GM21786 (cell line): ENCODE measurements at regions not wholly inside any gene's neighbourhood (a gene's known extent, or its start where the extent isn't known, plus 50 kb on each side); places are given as distances from the start of the nearest gene placed in this dataset.

ENCODE experiments used
- ATAC-seq: cut with Tn5 transposase; IDR thresholded peaks from one replicate; pipeline ENCODE4 v1.9.1; 2021; ENCODE audit not compliant: unreplicated experiment

DNA sequence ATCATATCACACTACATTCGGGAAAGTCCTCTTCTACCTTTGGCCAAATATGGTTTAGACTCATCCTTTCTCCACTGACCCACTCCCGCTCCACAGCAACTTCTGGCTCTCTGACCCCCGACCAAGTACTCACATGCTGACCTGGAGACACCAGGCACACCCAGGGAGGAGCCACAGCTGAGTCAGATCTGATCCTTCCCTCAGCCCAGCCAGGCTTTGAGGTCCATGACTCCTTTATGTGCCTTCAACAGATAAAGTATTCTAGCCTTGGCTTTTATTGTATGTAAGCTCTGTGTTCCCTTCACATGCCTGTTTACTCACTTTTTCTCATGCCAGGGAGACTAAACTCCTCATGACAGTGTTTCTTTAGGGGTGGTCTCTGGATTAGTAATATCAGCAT is 166.9 kb upstream of the UMPS start:
- no peak for ATAC-seq

DNA sequence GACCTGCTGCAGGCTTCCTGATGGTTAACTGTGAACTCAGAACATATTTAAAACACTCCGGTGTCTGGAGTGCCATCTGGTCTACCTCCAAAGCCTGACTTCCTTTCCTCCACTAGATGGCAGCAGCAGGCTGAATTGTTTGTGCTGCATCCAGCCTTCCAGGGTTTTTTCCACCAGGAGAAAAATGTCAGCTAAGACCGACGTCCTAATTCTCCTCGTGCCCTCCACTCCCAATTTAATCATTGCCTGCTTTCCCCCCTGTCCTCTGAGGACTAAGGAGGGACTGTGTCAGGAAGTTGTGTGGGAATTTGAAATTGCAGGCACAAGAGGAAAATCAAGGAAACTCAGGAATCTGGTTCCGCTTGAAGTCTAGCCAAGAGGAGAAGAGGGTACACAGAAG is 165.2 kb upstream of the UMPS start:
- ATAC-seq, result no peak

DNA sequence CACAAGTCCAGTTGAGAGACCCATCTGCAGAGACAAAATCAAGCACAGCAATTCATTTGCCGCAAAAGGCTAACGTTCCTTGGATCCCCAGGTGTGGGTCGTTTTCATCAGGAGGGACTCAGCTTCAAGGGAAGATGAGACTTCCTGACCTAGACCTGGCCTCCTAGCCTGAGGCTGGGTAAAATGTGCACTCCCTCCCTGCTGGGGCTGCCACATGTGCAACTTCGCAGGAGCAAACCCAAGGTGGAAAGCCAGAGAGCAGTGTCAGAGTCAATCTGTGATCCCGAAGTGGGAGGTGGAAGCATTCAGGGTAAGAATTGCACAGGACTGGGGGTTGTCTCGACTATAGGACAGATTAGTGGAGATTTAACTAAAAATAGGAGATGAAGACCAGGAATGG is 164.7 kb upstream of the UMPS start:
- ATAC-seq, result no peak

DNA sequence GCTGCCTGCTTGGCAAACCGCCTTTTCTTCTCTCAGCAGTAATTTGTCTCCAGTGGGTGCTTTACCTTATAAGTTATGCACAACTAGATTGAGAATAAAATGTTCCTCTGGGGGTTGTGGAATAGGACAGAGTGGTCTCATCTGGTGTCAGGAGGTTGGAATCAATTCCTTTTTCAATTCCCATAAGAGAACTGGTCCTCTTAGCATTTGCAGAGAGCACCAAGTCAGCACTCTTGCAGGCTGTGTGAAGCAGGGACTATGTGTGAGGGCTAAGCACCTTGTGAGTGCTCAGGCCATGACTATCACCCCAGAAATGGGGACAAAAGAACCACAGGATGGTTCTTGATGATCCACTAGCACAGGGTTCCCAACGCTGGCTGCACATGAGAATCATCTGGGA is 163.6 kb upstream of the UMPS start:
- ATAC-seq, result no peak

DNA sequence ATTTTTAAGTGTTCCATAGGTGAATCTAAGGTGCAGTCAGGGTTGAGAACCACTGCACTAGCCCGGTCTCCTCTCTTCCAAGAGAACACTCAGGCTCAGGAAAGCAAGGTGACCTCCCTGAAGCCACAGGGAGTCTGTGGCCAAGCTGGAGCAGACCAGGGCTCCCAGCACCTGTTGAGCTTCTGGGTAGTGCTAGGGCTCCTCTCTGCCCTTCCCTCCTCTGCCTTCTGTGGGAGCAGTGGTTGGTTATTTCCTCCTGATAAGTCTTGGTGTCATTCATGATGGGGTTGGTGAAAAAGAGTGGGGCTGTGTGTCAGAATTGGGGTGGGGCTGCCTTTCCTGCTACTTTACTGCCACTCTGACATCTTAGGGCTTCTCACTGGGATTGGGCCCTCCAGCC is 163.1 kb upstream of the UMPS start:
- no peak for ATAC-seq

GRCh38 chr3:124569761-124570160 is 160.5 kb upstream of the UMPS start:
- ATAC-seq, result no peak

GRCh38 chr3:124570232-124570631 is 160.0 kb upstream of the UMPS start:
- no peak for ATAC-seq

GRCh38 chr3:124572851-124573405 is 157.3 kb upstream of the UMPS start:
- no peak for ATAC-seq

GRCh38 chr3:124574012-124574411 is 156.2 kb upstream of the UMPS start:
- ATAC-seq, result no peak

DNA sequence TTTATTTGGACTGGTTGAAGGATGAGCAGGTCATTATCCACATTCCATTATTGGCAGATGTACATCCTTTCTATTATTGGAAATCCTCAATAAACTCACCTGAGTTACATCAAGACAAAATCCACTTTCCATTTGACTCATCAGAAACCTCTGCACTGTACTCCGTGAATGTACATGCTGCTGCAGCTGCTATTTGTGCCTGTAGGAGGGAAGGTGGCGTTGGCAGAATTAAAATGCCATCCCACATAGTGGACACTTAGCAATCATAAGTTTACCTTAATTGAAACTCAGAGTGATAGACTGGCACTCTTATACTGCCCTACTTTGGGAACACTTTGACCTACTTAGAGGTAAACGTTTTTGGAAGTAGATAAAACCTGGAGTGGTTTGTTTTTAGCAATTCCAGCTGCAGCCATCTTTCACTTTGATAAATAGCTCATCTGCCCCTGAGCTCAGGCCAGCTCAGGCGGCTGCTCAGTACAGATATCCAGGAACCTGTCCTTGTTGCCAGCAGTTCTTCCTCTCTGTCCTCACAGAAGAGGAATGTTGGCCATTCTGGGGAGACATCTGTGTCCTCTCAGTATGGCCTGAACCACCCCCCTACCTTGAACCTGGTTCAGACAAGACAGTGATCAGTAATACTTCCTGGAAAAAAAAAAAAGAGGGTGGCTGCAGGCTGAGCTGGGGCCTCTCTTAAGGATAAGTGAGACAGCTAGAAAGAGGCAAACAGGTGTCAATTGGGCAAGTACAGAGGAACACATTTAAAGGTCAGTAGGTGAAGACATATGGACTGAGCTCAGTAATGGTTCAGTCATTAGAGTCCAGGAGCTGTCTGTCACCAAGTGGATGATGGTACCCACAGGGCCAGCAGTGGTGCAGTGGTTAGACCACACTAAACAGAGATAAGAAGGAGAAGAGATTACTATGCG is 153.4 kb upstream of the UMPS start:
- ATAC-seq, result peak; percentile 58

DNA sequence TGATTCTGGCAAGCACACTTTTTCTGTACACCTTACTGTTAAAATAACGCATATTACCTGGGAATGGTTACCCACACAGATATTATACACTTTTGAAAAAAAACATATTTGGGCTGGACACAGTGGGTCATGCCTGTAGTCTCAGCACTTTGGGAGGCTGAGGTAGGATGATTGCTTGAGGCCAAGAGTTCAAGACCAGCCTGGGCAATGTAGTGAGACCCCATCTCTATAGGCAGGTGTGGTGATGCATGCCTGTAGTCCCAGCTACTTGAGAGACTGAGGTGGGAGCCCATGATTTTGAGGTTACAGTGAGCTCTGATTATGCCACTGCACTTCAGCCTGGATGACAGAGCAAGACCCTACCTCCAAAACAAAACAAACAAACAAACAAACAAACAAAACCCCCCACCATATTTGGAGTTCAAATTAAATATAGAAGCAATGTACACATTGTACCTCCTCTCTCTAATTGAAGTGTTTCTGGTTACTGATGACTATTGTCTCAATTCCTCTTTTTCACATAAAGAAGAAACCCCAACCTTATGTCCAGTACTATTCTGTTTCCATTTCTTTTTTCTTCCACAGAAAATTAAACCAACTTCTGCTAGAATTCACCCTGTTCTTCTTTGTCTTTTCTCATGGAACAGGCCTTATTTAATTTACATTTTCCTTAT is 152.6 kb upstream of the UMPS start:
- ATAC-seq, result peak; percentile 66

- ATAC-seq, result no peak
Observed at GRCh38 chr3:124579641-124580040, 150.6 kb upstream of the UMPS start.

- ATAC-seq, result no peak
Observed at GRCh38 chr3:124582196-124582595, 148.1 kb upstream of the UMPS start.

DNA sequence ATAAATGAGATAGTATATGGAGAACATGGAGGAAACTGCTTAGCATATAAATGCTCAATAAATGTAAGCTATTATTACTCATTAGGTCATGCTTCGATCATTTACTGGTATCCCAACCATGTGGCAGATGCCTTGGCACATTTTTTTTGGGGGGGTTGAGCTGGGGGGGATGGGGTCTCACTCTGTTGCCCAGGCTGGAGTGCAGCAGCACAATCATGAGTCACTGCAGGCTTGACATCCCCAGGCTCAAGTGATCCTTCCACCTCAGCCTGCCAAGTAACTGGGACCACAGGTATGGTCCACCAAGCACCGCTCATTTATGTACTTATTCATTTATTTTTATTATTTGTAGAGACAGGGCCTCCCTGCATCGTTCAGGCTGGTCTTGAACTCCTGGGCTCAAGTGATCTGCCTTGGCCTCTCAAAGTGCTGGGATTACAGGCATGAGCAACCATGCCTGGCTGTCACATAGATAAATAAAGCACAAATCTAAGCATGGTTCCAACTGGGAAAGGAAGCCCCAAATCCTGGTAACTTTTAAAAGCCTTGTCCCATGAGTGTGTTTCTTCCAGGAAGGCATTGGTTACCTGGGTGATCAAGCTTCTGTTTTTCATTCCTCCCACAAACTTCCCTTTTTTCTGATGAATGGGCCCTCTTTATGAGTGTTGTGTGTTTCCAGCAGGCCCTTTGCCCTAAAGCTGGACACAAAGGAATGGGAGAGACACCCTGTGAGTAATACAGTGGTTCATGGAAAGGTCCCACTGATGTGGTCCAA is 147.4 kb upstream of the UMPS start:
- ATAC-seq, result no peak

GRCh38 chr3:124584245-124584551 is 146.1 kb upstream of the UMPS start:
- no peak for ATAC-seq

DNA sequence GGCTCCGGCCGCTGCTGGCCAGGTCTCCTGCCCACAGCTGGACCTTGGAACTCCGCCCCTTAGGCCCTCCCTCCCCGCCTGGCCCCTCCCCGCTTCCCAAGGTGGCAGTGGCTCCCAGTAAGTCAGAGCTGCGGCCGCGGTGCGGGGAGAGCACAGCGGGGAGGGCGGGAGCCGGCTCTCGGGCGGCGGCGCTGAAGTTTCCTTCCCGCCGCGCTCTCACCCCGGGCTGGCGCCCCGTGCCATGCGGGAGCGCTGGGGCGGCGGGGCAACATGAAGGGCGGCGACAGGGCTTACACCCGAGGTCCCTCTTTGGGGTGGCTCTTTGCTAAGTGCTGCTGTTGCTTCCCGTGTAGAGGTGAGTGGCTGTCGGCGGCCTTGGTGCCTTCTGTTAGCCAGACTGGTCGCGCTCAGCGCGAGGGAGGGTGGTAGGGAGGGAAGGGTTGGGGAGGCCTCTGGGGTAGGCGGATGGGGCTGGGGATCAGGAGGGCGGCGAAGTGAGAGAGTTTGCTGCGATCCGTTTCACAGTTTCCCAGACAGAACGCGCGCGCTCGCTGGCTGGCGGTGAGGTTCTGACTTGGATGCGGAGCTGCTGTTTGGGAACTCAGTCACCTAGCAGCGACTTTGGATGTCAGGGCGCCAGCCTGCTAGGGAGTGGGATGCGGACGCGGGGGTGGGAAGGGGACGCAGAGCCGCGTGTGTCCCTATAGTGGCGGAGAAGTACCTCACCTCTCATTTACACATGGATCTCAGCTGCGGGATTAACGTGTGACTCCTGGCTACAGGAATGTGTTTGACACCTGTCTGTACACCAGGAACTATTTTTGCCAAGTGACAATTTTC is 145.5 kb upstream of the UMPS start:
- ATAC-seq, result no peak

DNA sequence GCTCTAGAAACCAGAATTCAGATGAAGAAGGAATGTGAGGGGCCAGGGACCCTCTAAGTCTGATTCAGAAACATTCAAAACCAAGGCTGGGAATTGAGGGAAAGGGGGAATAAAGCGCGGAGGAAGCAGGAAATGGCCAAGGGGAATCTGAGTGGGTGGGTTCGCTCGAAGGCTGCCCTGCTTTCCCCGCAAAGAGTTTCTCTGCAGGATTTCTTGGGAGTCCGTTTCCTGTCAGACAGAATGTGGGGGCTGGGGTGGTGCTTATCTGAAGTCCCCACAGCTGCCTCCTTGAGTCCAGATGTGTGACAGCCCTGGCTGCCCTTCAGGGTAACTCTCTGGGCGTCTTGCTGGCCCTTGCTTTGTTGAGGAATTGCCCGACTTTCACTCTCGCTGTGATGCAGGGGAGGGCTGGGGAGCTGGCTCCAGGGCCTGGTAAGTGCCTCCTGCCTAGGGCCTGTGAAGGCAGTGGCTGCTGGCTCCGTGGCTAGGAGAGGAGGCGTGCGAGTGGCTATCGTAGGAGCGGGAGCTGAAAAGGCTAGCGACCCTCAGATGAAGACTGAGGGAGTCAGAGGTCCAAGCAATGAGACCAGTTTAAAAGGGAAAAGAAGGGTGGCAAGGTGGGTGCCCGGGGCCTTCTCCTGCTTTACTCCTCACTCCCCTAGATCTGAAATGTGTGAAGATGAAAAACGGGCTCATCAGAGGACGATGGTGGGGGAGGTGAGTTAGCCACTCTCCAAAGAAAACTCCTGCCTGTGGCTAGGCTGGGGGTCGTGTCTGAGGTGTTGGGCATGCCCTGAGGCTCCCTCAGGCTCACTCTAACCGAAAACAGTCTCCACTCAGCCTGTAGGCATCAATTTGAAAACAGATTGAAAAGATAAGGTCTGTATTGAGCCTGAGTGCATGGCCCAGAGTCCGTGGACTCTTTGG is 143.9 kb upstream of the UMPS start:
- no peak for ATAC-seq

DNA sequence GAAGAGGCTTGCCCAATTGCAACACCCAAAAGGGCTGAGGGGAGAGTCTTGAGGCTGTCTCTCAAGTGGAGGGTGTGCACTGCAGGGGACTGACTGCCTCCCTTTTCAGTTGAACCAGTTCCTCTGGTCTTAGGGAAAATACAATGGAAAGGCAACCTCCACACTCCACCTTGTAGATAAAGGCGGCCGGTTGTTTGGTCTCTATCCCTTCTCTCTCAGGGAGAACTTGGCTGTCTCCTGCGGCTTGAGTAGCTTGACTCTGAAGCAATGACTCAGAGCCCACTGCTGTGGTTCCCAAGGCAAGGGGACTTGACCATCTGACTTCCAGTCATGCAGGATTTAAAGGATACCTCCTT is 143.2 kb upstream of the UMPS start:
- no peak for ATAC-seq

DNA sequence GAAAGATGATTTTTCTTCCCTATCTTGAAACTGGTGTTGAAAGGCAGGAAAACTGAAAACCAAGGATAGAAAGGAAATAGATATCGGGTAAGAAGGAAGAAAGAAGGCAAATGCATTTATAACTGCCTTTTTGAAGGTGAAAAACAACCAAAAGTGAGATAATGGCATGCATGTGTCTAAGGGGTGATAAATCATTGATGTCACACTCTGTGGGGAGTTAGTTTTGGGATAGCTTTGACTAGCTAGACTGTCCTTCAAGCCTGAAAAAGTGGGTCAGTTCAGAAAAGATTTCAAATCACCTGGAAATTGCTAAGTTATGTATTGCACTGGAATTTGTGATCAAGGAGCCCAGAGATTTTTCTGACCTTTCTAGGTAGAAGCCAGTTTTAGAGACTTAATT is 142.2 kb upstream of the UMPS start:
- ATAC-seq, result no peak

GRCh38 chr3:124588794-124589193 is 141.5 kb upstream of the UMPS start:
- ATAC-seq, result no peak
